Fibroblast of villous mesenchyme (primary cell): ENCODE measurements at regions not wholly inside any gene's neighbourhood (a gene's known extent, or its start where the extent isn't known, plus 50 kb on each side); places are given as distances from the start of the nearest gene placed in this dataset.

Experiments
- DNase-seq: peaks from one replicate; pipeline ENCODE4 v3.0.0-alpha.2; 2010; ENCODE audit warnings: low read depth
- H3K4me3 ChIP-seq: 2 replicates; pipeline ENCODE4 v1.5.1; 2011; ENCODE audit warnings: low read depth, mild to moderate bottlenecking, low read length
- TF ChIP-seq, protein P1 (sequence below): IDR thresholded peaks from 2 replicates; pipeline ENCODE4 v1.5.1; 2012; ENCODE audit warnings: low read depth, mild to moderate bottlenecking, low read length; ENCODE audit not compliant: insufficient read depth

DNA sequence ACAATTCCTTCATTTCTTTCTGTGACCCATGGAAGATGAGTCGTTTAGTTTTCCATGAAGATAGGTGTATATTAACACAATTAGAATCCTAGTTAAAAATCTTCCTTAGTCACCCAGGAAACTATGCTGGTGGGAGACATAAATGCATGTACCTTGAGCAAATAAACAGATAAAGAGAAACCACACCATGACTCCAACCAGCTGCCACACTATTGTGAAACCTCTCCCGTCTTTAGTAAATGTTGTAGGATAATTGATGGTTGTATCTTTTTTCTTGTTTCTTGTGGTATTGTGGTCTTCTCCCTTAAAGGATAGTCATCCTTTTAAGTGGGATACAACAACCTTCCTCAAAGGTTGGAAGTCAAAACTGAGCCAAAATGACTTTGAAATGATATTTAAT is 103.8 kb upstream of the LEF1 start:
- DNase-seq: peak; percentile 81
- no peak overlapping the region for H3K4me3 ChIP-seq
- TF ChIP-seq, protein P1, sequence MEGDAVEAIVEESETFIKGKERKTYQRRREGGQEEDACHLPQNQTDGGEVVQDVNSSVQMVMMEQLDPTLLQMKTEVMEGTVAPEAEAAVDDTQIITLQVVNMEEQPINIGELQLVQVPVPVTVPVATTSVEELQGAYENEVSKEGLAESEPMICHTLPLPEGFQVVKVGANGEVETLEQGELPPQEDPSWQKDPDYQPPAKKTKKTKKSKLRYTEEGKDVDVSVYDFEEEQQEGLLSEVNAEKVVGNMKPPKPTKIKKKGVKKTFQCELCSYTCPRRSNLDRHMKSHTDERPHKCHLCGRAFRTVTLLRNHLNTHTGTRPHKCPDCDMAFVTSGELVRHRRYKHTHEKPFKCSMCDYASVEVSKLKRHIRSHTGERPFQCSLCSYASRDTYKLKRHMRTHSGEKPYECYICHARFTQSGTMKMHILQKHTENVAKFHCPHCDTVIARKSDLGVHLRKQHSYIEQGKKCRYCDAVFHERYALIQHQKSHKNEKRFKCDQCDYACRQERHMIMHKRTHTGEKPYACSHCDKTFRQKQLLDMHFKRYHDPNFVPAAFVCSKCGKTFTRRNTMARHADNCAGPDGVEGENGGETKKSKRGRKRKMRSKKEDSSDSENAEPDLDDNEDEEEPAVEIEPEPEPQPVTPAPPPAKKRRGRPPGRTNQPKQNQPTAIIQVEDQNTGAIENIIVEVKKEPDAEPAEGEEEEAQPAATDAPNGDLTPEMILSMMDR: no peak

DNA sequence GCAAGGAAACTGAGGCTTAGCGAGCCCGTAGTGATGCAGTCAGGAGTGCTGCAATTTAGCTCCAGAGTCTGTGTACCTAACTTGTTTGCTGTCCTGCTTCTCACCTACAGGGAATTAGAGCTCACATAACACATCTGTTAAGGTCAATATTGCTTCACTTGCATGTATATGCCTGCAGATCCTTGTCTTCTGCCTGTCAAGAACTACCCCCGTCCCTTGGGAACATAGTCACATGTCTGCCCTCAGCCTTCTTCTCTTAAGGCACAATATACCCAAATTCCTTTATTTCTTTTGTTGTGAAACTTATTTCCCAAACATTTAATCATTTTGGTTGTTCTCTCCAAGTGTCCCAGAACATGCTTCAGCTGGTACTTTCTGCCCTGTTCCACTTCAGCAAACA is 103.3 kb upstream of the LEF1 start:
- TF ChIP-seq, protein P1: no peak
- peak; percentile 48 for DNase-seq
- no peak overlapping the region for H3K4me3 ChIP-seq

DNA sequence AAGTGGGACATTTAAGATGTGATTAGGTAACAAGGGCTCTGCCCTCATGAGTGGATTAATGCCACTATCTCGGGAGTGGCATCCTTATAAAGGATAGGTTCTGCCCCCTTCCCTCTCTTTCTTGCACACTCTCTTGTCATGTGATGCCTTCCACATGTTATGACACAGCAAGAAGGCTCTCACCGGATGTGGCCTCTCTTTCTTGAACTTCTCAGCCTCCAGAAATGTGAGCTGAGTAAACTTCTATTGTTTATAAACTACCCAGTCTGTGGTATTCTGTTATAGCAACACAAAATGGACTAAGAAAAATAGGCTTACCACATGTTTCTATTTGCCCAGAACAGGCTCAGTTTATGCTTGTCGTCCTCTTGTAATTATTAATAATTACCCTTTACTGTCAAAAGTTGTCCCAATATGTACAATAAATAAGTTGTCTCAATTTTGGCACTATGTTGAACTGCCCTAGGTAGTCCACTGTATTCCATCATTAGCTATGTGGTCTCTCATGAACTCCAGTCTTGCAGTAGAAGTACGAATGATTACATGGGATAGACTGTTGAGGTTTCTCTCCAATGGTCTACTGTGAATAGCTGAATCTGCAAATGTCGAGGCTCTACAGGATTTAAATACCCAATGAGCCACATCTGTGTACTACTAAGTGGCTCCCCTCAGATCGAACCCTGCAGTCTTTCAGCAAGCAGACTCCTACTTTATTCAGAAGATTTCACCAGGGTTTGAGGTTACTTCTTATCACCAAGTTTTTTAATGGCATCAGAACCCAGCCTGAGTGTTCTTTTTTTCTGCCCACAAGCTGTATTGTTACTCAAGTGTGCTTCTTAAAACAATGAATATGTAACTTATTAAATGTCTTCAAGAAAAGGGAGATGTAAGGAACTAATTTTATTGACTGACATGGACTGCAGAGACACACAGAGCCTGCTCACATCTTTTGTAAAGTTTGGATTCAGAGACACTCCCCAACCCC is 102.0 kb upstream of the LEF1 start:
- DNase-seq: peak; percentile 87
- TF ChIP-seq, protein P1: no peak
- no peak overlapping the region for H3K4me3 ChIP-seq

DNA sequence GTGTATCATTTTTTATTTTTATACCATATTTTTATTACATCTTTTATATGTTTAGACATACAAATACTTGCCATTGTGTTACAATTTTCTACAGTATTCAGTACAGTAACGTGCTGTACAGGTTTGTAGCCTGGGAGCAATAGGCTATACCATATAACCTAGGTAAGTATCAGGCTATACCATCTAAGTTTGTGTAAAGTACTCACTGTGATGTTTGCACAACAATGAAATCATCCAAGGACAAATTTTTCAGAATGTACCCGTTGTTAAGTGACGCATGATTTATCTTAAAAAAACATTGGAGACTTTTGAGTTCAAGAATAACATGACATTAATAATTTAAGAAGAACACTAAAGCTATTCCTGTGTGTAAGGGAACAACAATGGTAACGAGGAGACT is 96.0 kb upstream of the LEF1 start:
- no peak overlapping the region for H3K4me3 ChIP-seq
- no peak for DNase-seq
- TF ChIP-seq, protein P1: no peak

DNA sequence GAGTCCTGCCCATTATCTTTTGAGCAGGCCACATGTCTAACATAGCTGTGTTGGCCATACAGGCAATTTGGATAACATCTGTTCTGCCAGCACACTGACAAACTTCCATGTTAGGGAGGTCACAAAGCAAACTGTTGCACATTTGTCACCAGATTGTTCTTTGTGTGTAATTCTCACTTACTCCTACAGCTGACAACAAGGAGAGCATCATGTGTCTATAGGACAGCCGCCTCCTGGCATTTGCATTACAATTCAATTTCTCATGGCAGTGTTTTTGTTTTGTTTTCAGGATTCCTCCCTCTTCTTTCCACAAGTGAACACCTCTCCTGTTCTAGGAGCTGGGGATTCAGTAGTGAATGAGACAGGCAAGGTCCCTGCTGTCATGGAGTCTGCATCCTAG is 94.3 kb upstream of the LEF1 start:
- no peak for DNase-seq
- H3K4me3 ChIP-seq: no peak overlapping the region
- TF ChIP-seq, protein P1: no peak

DNA sequence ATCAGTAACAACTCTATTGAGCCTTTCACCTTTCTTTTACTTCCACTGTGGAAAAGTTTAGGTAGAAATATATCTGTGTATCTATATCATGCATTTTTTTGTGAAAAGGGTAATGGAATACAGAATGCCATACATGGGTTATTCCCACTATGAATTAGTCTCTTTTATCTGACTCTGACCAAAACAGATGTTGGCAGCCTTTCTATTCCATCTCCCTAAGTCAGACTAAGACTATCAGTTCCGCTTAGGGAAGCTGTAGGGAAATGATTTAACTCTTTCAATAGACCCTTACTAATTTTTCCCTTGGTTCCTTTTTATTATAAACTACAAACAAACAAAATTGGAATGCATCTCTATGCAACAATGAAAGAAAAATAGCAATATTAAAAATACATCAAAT is 92.3 kb upstream of the LEF1 start:
- no peak for DNase-seq
- TF ChIP-seq, protein P1: no peak
- no peak overlapping the region for H3K4me3 ChIP-seq
